ENCODE measurements at regions not wholly inside any gene's neighbourhood (a gene's known extent, or its start where the extent isn't known, plus 50 kb on each side); places are given as distances from the start of the nearest gene placed in this dataset.

- ChIA-PET CTCF (ENCODE audit: low intra/inter-chr PET ratio, low total read pairs) (no interaction called here), POLR2A (no interaction called here)
- no peak overlapping the region for H3K4me3 ChIP-seq (replicated peaks in 1 of 3; ENCODE audit: insufficient read depth in 1 of 3, low read depth in 2 of 3, low read length in 3 of 3)
- TF ChIP-seq ZNF75D (CRISPR knock-in tag; IDR thresholded peaks at IDR 0.05; ENCODE audit: borderline replicate concordance) = no peak
- TF ChIP-seq GABPB1 (CRISPR knock-in tag; IDR thresholded peaks at IDR 0.05) = no peak
- TF ChIP-seq, protein P1, sequence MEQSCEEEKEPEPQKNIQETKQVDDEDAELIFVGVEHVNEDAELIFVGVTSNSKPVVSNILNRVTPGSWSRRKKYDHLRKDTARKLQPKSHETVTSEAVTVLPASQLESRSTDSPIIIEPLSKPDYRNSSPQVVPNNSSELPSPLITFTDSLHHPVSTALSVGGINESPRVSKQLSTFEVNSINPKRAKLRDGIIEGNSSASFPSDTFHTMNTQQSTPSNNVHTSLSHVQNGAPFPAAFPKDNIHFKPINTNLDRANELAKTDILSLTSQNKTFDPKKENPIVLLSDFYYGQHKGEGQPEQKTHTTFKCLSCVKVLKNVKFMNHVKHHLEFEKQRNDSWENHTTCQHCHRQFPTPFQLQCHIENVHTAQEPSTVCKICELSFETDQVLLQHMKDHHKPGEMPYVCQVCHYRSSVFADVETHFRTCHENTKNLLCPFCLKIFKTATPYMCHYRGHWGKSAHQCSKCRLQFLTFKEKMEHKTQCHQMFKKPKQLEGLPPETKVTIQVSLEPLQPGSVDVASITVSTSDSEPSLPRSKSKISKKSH (CRISPR knock-in tag; IDR thresholded peaks at IDR 0.05; ENCODE audit: borderline replicate concordance) = no peak
- TF ChIP-seq RBM22 (optimal IDR thresholded peaks at IDR 0.05; ENCODE audit: low read length) = no peak
- TF ChIP-seq CSRNP2 (CRISPR knock-in tag; conservative IDR thresholded peaks at IDR 0.05; ENCODE audit: low read depth) = no peak
- no peak for TF ChIP-seq WIZ (CRISPR knock-in tag; IDR thresholded peaks at IDR 0.05)
- TF ChIP-seq ZNF768 (CRISPR knock-in tag; IDR thresholded peaks at IDR 0.05) = no peak
- TF ChIP-seq SIN3B (IDR thresholded peaks at IDR 0.05; ENCODE audit: low read length) = no peak
- no peak for TF ChIP-seq ZEB1 (IDR thresholded peaks at IDR 0.05; ENCODE audit: insufficient replicate concordance, low read depth)
- no peak for TF ChIP-seq KMT2B (CRISPR knock-in tag; IDR thresholded peaks at IDR 0.05)
- TF ChIP-seq MEIS2 (CRISPR knock-in tag; IDR thresholded peaks at IDR 0.05) = no peak
- TF ChIP-seq MED8 (CRISPR knock-in tag; IDR thresholded peaks at IDR 0.05; ENCODE audit: insufficient replicate concordance) = no peak
- no peak for TF ChIP-seq FOXP4 (CRISPR knock-in tag; IDR thresholded peaks at IDR 0.05)
- TF ChIP-seq, protein P2, sequence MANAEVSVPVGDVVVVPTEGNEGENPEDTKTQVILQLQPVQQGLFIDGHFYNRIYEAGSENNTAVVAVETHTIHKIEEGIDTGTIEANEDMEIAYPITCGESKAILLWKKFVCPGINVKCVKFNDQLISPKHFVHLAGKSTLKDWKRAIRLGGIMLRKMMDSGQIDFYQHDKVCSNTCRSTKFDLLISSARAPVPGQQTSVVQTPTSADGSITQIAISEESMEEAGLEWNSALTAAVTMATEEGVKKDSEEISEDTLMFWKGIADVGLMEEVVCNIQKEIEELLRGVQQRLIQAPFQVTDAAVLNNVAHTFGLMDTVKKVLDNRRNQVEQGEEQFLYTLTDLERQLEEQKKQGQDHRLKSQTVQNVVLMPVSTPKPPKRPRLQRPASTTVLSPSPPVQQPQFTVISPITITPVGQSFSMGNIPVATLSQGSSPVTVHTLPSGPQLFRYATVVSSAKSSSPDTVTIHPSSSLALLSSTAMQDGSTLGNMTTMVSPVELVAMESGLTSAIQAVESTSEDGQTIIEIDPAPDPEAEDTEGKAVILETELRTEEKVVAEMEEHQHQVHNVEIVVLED (CRISPR knock-in tag; IDR thresholded peaks at IDR 0.05; ENCODE audit: borderline replicate concordance) = no peak
- no peak for TF ChIP-seq SSRP1 (CRISPR knock-in tag; IDR thresholded peaks at IDR 0.05)
- no peak for TF ChIP-seq SATB2 (CRISPR knock-in tag; IDR thresholded peaks at IDR 0.05)
- H3K27me3 ChIP-seq (ENCODE audit: control insufficient read depth in 1 of 2, insufficient read depth in 2 of 2, low read length in 2 of 2) = no peaks in the 10 kb centered on the region
- intact Hi-C loops (cut with micrococcal nuclease; ENCODE audit: unreplicated experiment) (no loop called here), in situ Hi-C loops (cut with HindIII; ENCODE audit: extremely low pct_ligation_motif_present, low pct_unique_long_range_greater_than_20kb) (no loop called here)
- H3K4me2 ChIP-seq (ENCODE audit: low read depth, low read length) = no peak overlapping the region
- H3K9me3 ChIP-seq (ENCODE audit: low read length) = 0 out of 2 replicates have a peak, but pooled peaks cover 8% of the 10 kb centered on the region
- FAIRE-seq = no peak
- no peak overlapping the region for H3K27ac ChIP-seq (ENCODE audit: extremely low read length, insufficient read depth, low read length)
- H3K36me3 ChIP-seq (replicated peaks in 1 of 2; ENCODE audit: control insufficient read depth in 1 of 2, insufficient read depth in 2 of 2, low read length in 2 of 2) = no peaks in the 10 kb centered on the region
- no peak overlapping the region for H2AFZ ChIP-seq (ENCODE audit: low read length)
- no peak for ATAC-seq
- H3K79me2 ChIP-seq (ENCODE audit: insufficient read depth, low read length) = peaks cover 32% of the 10 kb centered on the region
- H3K9ac ChIP-seq (ENCODE audit: insufficient read depth, low read depth, low read length) = no peak overlapping the region
- no peak for DNase-seq (ENCODE audit: low spot score)
- no TSS peak for BruUV-seq (replicated peaks)
- WGBS (ENCODE audit: low lambda C conversion rate) = 97% methylated on average over 6 of the region's 6 CpGs
- H3K4me1 ChIP-seq (ENCODE audit: insufficient read depth, low read length) = no peaks in the 10 kb centered on the region
- no peaks in the 10 kb centered on the region; the same call in 1 of the 2 replicates for H4K20me1 ChIP-seq (ENCODE audit: insufficient read depth, low read length)
These were observed 628.3 kb upstream of the REG3G start for GRCh38 chr2:78397198-78397597.

All from HepG2 (cell line).